Endothelial cell of umbilical vein (primary cell): ENCODE measurements at regions not wholly inside any gene's neighbourhood (a gene's known extent, or its start where the extent isn't known, plus 50 kb on each side); places are given as distances from the start of the nearest gene placed in this dataset.
"Not testable (repeated sequence)": the region's sequence is repeated elsewhere in the genome, so short reads cannot be mapped to it uniquely, and the experiment has no call there.

Source experiments
- BruUV-seq: library from RNA; stranded (reverse); fragments of 400-500 nt; replicated peaks from 2 replicates; lab custom pipeline; 2021; lab: Mats Ljungman, UMichigan
- CTCF ChIA-PET: fragments of 300-600, 350-600 bp; sonication (Branson Sonifier 250); formaldehyde crosslinking; loops from one replicate; lab custom pipeline; 2021; ENCODE audit warnings: antibody characterized with exemption, inconsistent platforms; lab: Charles Lee
- POLR2A ChIA-PET: fragments of 300-600, 350-600 bp; sonication (Branson Sonifier 250); formaldehyde crosslinking; loops from one replicate; lab custom pipeline; 2021; ENCODE audit warnings: antibody characterized with exemption, inconsistent platforms; lab: Charles Lee
- DNase-seq: peaks from one replicate; pipeline ENCODE4 v3.0.0-alpha.2; 2011; ENCODE audit warnings: low read depth, low spot score
- FAIRE-seq: peaks from 2 replicates; lab custom pipeline; 2011; peaks lifted over from hg19 to GRCh38; lab: Jason Lieb, UNC
- H2AFZ ChIP-seq: 2 replicates; pipeline ENCODE4 v1.6.0; 2012; ENCODE audit warnings: low read depth, low read length, control low read depth, inconsistent platforms
- H3K27ac ChIP-seq: 2 replicates; pipeline ENCODE4 v1.5.1; 2011; ENCODE audit warnings: low read depth, mild to moderate bottlenecking, control low read depth, low read length, moderate library complexity; ENCODE audit not compliant: insufficient read depth
- H3K27me3 ChIP-seq, 2 experiments: 2 replicates each; pipeline versions ENCODE4 v1.6.0 to v1.6.1; 2011; ENCODE audit warnings: low read length in 2 of 2, mixed read lengths in 1 of 2; ENCODE audit not compliant: control insufficient read depth in 2 of 2, insufficient read depth in 2 of 2
- H3K36me3 ChIP-seq, 2 experiments: 2 replicates in 1 of 2; 3 replicates in 1 of 2; pipeline ENCODE4 v1.5.1; 2011; ENCODE audit warnings: low read length in 2 of 2, mild to moderate bottlenecking in 1 of 2, moderate library complexity in 1 of 2; ENCODE audit not compliant: control insufficient read depth in 2 of 2, insufficient read depth in 2 of 2; ENCODE audit errors: extremely low read depth in 1 of 2
- H3K4me1 ChIP-seq: 3 replicates; pipeline ENCODE4 v1.5.1; 2011; ENCODE audit warnings: mild to moderate bottlenecking, low read length; ENCODE audit not compliant: control insufficient read depth, insufficient read depth; ENCODE audit errors: extremely low read depth
- H3K4me2 ChIP-seq: 2 replicates; pipeline ENCODE4 v1.6.1; 2011; ENCODE audit warnings: low read length, control low read depth, mixed read lengths; ENCODE audit not compliant: insufficient read depth
- H3K4me3 ChIP-seq, 3 experiments: fragments of 200-600 bp in 1 of 3; sonication (generic), shearing (Covaris generic) in 1 of 3; replicated peaks in 1 of 3; 2 replicates each; pipeline ENCODE4 v1.5.1; 2011 to 2016; ENCODE audit warnings: control low read depth in 3 of 3, low read length in 3 of 3, mild to moderate bottlenecking in 2 of 3, inconsistent platforms in 1 of 3, low read depth in 1 of 3, moderate library complexity in 1 of 3; ENCODE audit not compliant: insufficient read depth in 1 of 3
- H3K79me2 ChIP-seq: 2 replicates; pipeline ENCODE4 v1.6.0; 2012; ENCODE audit warnings: low read length, inconsistent platforms; ENCODE audit not compliant: control insufficient read depth, insufficient read depth
- H3K9ac ChIP-seq: replicated peaks from 2 replicates; pipeline ENCODE3; 2011; ENCODE audit warnings: low read length, control low read depth; ENCODE audit not compliant: insufficient read depth; ENCODE audit errors: extremely low read depth
- H3K9me1 ChIP-seq: replicated peaks from 3 replicates; pipeline ENCODE4 v1.6.0; 2011; ENCODE audit warnings: mild to moderate bottlenecking, low read length; ENCODE audit not compliant: control insufficient read depth, insufficient read depth; ENCODE audit errors: extremely low read depth
- H3K9me3 ChIP-seq: replicated peaks from 2 replicates; pipeline ENCODE4 v1.5.1; 2012; ENCODE audit warnings: low read length, inconsistent platforms; ENCODE audit not compliant: control insufficient read depth, insufficient read depth
- H4K20me1 ChIP-seq: replicated peaks from 2 replicates; pipeline ENCODE3; 2011; ENCODE audit warnings: mild to moderate bottlenecking, low read length; ENCODE audit not compliant: control insufficient read depth, insufficient read depth; ENCODE audit errors: extremely low read depth
- dilution Hi-C: fragments of 300-500 bp; cut with MboI; formaldehyde crosslinking; loops from one replicate; pipeline ENCODE4 v1.15.0; 2019; ENCODE audit warnings: low sequenced_read_pairs; ENCODE audit not compliant: extremely low pct_ligation_motif_present
- intact Hi-C: fragments of 100-400 bp; cut with micrococcal nuclease; formaldehyde crosslinking; loops from one replicate; pipeline ENCODE4 v1.10.0; 2022

DNA sequence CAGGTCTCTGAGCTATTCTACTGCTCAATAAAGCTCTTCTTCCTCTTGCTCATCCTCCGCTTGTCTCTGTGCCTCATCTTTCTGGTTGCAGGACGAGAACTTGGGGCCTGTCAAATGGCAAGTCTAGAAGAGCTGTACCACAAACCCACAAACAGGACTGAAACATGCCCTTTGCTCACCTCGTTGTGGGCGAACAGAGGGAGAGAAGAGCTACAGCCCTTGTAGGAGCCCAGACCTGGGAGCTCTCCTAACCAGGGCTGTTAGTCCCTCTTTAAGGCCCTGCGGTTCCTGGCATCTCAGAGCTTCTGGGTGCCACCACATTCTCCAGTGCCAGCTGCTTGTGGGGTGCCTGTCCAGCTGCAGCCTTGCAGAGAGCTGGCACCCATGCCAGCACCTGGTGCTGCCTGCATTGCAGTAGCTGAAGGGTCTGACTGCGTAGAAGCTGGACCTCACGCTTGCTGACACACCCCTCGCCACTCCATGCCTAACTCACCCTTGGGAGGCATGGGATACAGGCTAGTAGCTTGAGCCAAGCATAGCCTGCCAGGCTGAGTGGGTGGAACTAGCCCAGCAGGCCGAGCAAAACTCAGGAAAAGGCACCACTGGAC lies 313.4 kb downstream of the ANKRD30B start:
- H3K4me2 ChIP-seq, H3K4me1 ChIP-seq, POLR2A ChIA-PET, H3K27ac ChIP-seq, H3K36me3 ChIP-seq, H4K20me1 ChIP-seq, H3K9ac ChIP-seq, CTCF ChIA-PET, DNase-seq, BruUV-seq, H3K79me2 ChIP-seq, H3K27me3 ChIP-seq, H3K9me3 ChIP-seq, H3K9me1 ChIP-seq, FAIRE-seq, H3K4me3 ChIP-seq, H2AFZ ChIP-seq, dilution Hi-C loops, intact Hi-C loops: not testable (repeated sequence)

- POLR2A ChIA-PET, DNase-seq, dilution Hi-C loops, H3K27ac ChIP-seq, H4K20me1 ChIP-seq, H3K4me2 ChIP-seq, H3K4me3 ChIP-seq, FAIRE-seq, BruUV-seq, CTCF ChIA-PET, H3K79me2 ChIP-seq, H3K36me3 ChIP-seq, H3K27me3 ChIP-seq, H3K4me1 ChIP-seq, H3K9me1 ChIP-seq, intact Hi-C loops, H2AFZ ChIP-seq, H3K9me3 ChIP-seq, H3K9ac ChIP-seq: not testable (repeated sequence)
Measured at GRCh38 chr18:15066434-15066833, 318.5 kb downstream of the ANKRD30B start.

DNA sequence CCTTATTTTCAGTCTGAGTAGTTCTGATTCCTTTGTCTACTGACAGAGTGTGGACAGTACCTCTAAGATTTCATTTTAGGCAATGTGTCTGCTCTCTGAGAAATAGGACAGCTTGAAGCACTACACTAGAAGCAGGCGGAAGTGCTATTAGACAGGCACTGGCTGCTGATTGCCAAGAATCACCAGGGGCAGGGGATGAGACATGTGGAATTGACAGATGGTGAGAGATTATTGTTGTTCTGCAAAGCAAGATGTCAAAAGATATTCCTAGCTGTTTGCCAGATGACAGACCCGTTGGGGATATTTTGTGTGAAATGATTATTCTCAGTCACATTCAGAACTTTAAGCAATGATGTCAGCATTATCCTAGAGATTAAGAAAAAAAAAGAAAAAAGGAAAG lies 323.3 kb downstream of the ANKRD30B start:
- H4K20me1 ChIP-seq, H3K9ac ChIP-seq, H3K4me2 ChIP-seq, H3K27ac ChIP-seq, H3K4me1 ChIP-seq, H3K9me3 ChIP-seq, POLR2A ChIA-PET, DNase-seq, FAIRE-seq, H2AFZ ChIP-seq, H3K36me3 ChIP-seq, H3K27me3 ChIP-seq, dilution Hi-C loops, H3K9me1 ChIP-seq, BruUV-seq, intact Hi-C loops, H3K79me2 ChIP-seq, H3K4me3 ChIP-seq, CTCF ChIA-PET: not testable (repeated sequence)
